Smooth muscle cell (in vitro differentiated cells): ENCODE measurements at regions not wholly inside any gene's neighbourhood (a gene's known extent, or its start where the extent isn't known, plus 50 kb on each side); places are given as distances from the start of the nearest gene placed in this dataset.

Experiments
- DNase-seq: peaks from one replicate; lab custom pipeline; 2025; ENCODE audit not compliant: unreplicated experiment; lab: John Stamatoyannopoulos, UW
- H2AFZ ChIP-seq: fragments of 200-600 bp; sonication (generic); 2 replicates; pipeline ENCODE4 v1.6.0; 2016; ENCODE audit warnings: antibody characterized with exemption, low read depth, mild to moderate bottlenecking
- H3F3A ChIP-seq: fragments of 200-600 bp; sonication (generic); 2 replicates; pipeline ENCODE4 v1.6.0; 2017; ENCODE audit warnings: antibody characterized with exemption, low read depth
- H3K27ac ChIP-seq: fragments of 200-600 bp; sonication (generic); 2 replicates; pipeline ENCODE4 v1.5.1; 2016; ENCODE audit warnings: low read depth, mild to moderate bottlenecking
- H3K27me3 ChIP-seq: fragments of 200-600 bp; sonication (generic); 2 replicates; pipeline ENCODE4 v1.6.1; 2016; ENCODE audit warnings: low read depth, mild to moderate bottlenecking
- H3K36me3 ChIP-seq: fragments of 200-600 bp; sonication (generic); 2 replicates; pipeline ENCODE4 v1.5.1; 2016; ENCODE audit warnings: low read depth
- H3K4me1 ChIP-seq: fragments of 200-600 bp; sonication (generic); 2 replicates; pipeline ENCODE4 v1.5.1; 2016; ENCODE audit warnings: low read depth
- H3K4me2 ChIP-seq: fragments of 200-600 bp; sonication (generic); 2 replicates; pipeline ENCODE4 v1.6.0; 2016; ENCODE audit warnings: mild to moderate bottlenecking
- H3K4me3 ChIP-seq: fragments of 200-600 bp; sonication (generic); 2 replicates; pipeline ENCODE4 v1.5.1; 2016; ENCODE audit warnings: mild to moderate bottlenecking
- H3K79me2 ChIP-seq: fragments of 200-600 bp; sonication (generic); 2 replicates; pipeline ENCODE4 v1.6.0; 2016; ENCODE audit warnings: low read depth, mild to moderate bottlenecking
- H3K9ac ChIP-seq: fragments of 200-600 bp; sonication (generic); 2 replicates; pipeline ENCODE4 v1.6.0; 2016; ENCODE audit warnings: low read depth
- H3K9me3 ChIP-seq: fragments of 200-600 bp; sonication (generic); replicated peaks from 2 replicates; pipeline ENCODE4 v1.5.1; 2016; ENCODE audit warnings: low read depth
- H4K20me1 ChIP-seq: fragments of 200-600 bp; sonication (generic); 2 replicates; pipeline ENCODE4 v1.6.0; 2016; ENCODE audit warnings: low read depth
- CTCF ChIP-seq: fragments of 200-600 bp; sonication (generic); IDR thresholded peaks from 2 replicates; pipeline ENCODE4 v1.5.1; 2017; ENCODE audit warnings: borderline replicate concordance, mild to moderate bottlenecking, antibody characterized with exemption; ENCODE audit not compliant: insufficient read depth, poor library complexity, severe bottlenecking
- WGBS: methylation state at CpG from one replicate; pipeline ENCODE4 v1.1.7; 2016; ENCODE audit warnings: low lambda C conversion rate; 5-methylcytosine and 5-hydroxymethylcytosine counted together

DNA sequence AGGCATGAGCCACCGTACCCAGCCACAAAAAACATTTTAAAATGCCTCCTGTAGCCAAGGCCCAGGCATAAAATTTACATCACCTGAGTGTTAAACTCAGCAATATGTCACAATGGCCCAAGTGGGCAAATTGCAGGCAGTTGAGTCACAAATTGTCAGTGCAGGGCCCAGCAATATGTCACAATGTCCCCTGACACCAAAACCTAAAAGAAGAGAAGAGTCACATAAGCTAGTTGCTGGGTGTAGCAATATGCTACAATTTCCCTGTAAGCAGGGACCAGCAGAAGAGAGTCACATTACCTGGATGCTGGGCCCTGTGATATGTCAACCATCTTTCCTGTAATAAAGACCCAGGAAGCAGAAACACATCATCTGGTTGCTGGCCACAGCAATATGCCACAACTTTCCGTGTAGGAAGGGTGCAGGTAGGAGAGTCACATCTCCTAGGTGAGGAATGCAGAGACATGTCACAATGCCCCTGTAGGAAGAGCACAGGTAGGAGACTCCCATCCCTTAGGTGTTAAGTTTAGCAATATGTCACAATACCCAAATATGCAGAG lies 136.0 kb upstream of the ZNF91 start:
- WGBS: 52% methylated on average over 2 of the region's 2 CpGs
- H3K9me3 ChIP-seq: no peaks in the 10 kb centered on the region
- no peaks in the 10 kb centered on the region for H3K36me3 ChIP-seq
- no peak overlapping the region for H3K27ac ChIP-seq
- H3K9ac ChIP-seq: no peak overlapping the region
- H3K27me3 ChIP-seq: no peaks in the 10 kb centered on the region
- H3K79me2 ChIP-seq: no peaks in the 10 kb centered on the region
- no peak overlapping the region for H3K4me3 ChIP-seq
- H2AFZ ChIP-seq: no peak overlapping the region
- DNase-seq: no peak
- no peaks in the 10 kb centered on the region for H4K20me1 ChIP-seq
- H3K4me2 ChIP-seq: no peak overlapping the region
- H3K4me1 ChIP-seq: no peaks in the 10 kb centered on the region
- no peak for TF ChIP-seq CTCF
- H3F3A ChIP-seq: no peaks in the 10 kb centered on the region

- Histone ChIP-seq H3F3A (no peaks in the 10 kb centered on the region), H3K79me2 (no peaks in the 10 kb centered on the region), H4K20me1 (no peaks in the 10 kb centered on the region), H3K4me2 (no peak overlapping the region), H2AFZ (no peak overlapping the region), H3K4me1 (no peaks in the 10 kb centered on the region), H3K27me3 (no peaks in the 10 kb centered on the region), H3K27ac (no peak overlapping the region), H3K4me3 (no peak overlapping the region), H3K9ac (no peak overlapping the region), H3K9me3 (no peaks in the 10 kb centered on the region), H3K36me3 (no peaks in the 10 kb centered on the region)
- DNase-seq: no peak
- TF ChIP-seq CTCF: no peak
Observed at GRCh38 chr19:23528376-23528775, 133.1 kb upstream of the ZNF91 start.

DNA sequence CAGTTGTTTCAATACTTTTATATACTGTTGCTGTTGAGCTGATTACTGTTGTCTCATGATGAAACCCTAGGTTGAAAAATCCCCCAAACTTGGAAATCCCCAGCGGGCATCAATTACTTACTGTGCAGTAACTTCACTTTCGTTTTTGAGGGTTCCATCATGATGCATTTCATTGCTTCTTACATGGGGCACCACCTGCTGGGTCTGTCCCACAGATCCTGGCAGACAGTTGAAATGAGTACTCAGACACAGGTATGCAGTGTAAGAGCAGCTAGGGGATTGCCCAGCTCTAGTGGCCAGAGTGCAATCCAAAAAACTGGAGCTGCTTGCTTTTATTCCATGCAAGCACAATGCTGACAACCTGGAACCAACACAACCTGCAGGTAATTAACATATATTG lies 132.5 kb upstream of the ZNF91 start:
- no peak for DNase-seq
- Histone ChIP-seq H3K9me3 (no peaks in the 10 kb centered on the region), H3K27me3 (no peaks in the 10 kb centered on the region), H2AFZ (no peak overlapping the region), H3K4me1 (no peaks in the 10 kb centered on the region), H3F3A (no peaks in the 10 kb centered on the region), H4K20me1 (no peaks in the 10 kb centered on the region), H3K27ac (no peak overlapping the region), H3K36me3 (no peaks in the 10 kb centered on the region), H3K4me2 (no peak overlapping the region), H3K9ac (no peak overlapping the region), H3K4me3 (no peak overlapping the region), H3K79me2 (no peaks in the 10 kb centered on the region)
- WGBS: 66% methylated on average over 2 of the region's 2 CpGs
- no peak for TF ChIP-seq CTCF

- Histone ChIP-seq H3K27ac (no peak overlapping the region), H3K4me3 (no peak overlapping the region), H3K4me1 (no peaks in the 10 kb centered on the region), H3K4me2 (no peak overlapping the region), H2AFZ (no peak overlapping the region), H3K79me2 (no peaks in the 10 kb centered on the region), H3K9ac (no peak overlapping the region), H4K20me1 (no peaks in the 10 kb centered on the region), H3F3A (no peaks in the 10 kb centered on the region), H3K36me3 (no peaks in the 10 kb centered on the region), H3K9me3 (no peaks in the 10 kb centered on the region), H3K27me3 (no peaks in the 10 kb centered on the region)
- 61% methylated on average over 4 of the region's 4 CpGs for WGBS
- no peak for TF ChIP-seq CTCF
- no peak for DNase-seq
Observed at GRCh38 chr19:23526302-23526701, 131.0 kb upstream of the ZNF91 start.
